GM21390 (cell line): ENCODE measurements at regions not wholly inside any gene's neighbourhood (a gene's known extent, or its start where the extent isn't known, plus 50 kb on each side); places are given as distances from the start of the nearest gene placed in this dataset.
"Not testable (repeated sequence)": the region's sequence is repeated elsewhere in the genome, so short reads cannot be mapped to it uniquely, and the experiment has no call there.

Experiments
- ATAC-seq: cut with Tn5 transposase; IDR thresholded peaks from one replicate; pipeline ENCODE4 v1.9.1; 2021; ENCODE audit not compliant: unreplicated experiment

GRCh38 chr6:92952111-92952510, 467.2 kb downstream of the EPHA7 start:
- ATAC-seq = not testable (repeated sequence)

GRCh38 chr6:92945799-92946198, 473.6 kb downstream of the EPHA7 start:
- ATAC-seq = no peak

GRCh38 chr6:92944132-92944531, 475.2 kb downstream of the EPHA7 start:
- no peak for ATAC-seq

GRCh38 chr6:92942549-92942948, 476.8 kb downstream of the EPHA7 start:
- no peak for ATAC-seq

GRCh38 chr6:92934625-92935024, 484.7 kb downstream of the EPHA7 start:
- no peak for ATAC-seq

GRCh38 chr6:92930171-92930570, 489.2 kb downstream of the EPHA7 start:
- no peak for ATAC-seq

GRCh38 chr6:92922216-92922806, 497.0 kb downstream of the EPHA7 start:
- no peak for ATAC-seq

- no peak for ATAC-seq
Observed at GRCh38 chr6:92915466-92915865, 503.9 kb downstream of the EPHA7 start.

GRCh38 chr6:92911301-92911700, 508.1 kb downstream of the EPHA7 start:
- no peak for ATAC-seq

GRCh38 chr6:92910646-92911045, 508.7 kb downstream of the EPHA7 start:
- no peak for ATAC-seq

- ATAC-seq = no peak
Observed at GRCh38 chr6:92906385-92906784, 513.0 kb downstream of the EPHA7 start.

GRCh38 chr6:92893741-92894140, 525.6 kb downstream of the EPHA7 start:
- ATAC-seq = no peak

- ATAC-seq = no peak
Observed at GRCh38 chr6:92892626-92893170, 526.7 kb downstream of the EPHA7 start.

- ATAC-seq = no peak
Observed at GRCh38 chr6:92888316-92888715, 531.0 kb downstream of the EPHA7 start.

- no peak for ATAC-seq
Observed at GRCh38 chr6:92887871-92888270, 531.5 kb downstream of the EPHA7 start.

- no peak for ATAC-seq
Observed at GRCh38 chr6:92879526-92879925, 539.8 kb downstream of the EPHA7 start.

GRCh38 chr6:92864966-92865555, 554.3 kb downstream of the EPHA7 start:
- no peak for ATAC-seq

- no peak for ATAC-seq
Observed at GRCh38 chr6:92849636-92850035, 569.7 kb downstream of the EPHA7 start.

GRCh38 chr6:92848901-92849300, 570.5 kb downstream of the EPHA7 start:
- no peak for ATAC-seq

GRCh38 chr6:92848459-92848858, 570.9 kb downstream of the EPHA7 start:
- no peak for ATAC-seq

- ATAC-seq = no peak
Observed at GRCh38 chr6:92847988-92848387, 571.4 kb downstream of the EPHA7 start.

GRCh38 chr6:92840246-92840930, 579.0 kb downstream of the EPHA7 start:
- ATAC-seq = no peak
